EL (cell line): ENCODE measurements at regions not wholly inside any gene's neighbourhood (a gene's known extent, or its start where the extent isn't known, plus 50 kb on each side); places are given as distances from the start of the nearest gene placed in this dataset.
"Not testable (repeated sequence)": the region's sequence is repeated elsewhere in the genome, so short reads cannot be mapped to it uniquely, and the experiment has no call there.

Experiments
- DNase-seq: peaks from one replicate; pipeline ENCODE4 v3.0.0-alpha.2; 2016

DNA sequence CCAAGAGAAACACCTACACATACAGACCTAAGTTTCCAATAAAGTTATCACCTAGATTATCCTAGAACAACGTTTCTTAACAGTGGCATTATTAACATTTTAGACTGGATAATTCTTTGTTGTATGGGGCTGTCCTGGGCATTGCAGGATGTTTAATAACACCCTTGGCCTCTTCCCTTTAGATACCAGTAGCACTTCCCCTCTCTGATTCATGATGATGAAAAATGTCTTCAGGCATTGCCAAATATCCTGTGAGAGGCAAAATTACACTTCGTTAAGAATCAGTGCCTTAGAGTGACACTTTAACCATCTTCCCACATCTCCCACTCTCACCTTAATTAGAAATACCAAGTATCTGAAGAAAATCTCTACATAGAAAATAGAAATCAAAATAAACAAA is 352.6 kb downstream of the CGGBP1 start:
- DNase-seq, result no peak

DNA sequence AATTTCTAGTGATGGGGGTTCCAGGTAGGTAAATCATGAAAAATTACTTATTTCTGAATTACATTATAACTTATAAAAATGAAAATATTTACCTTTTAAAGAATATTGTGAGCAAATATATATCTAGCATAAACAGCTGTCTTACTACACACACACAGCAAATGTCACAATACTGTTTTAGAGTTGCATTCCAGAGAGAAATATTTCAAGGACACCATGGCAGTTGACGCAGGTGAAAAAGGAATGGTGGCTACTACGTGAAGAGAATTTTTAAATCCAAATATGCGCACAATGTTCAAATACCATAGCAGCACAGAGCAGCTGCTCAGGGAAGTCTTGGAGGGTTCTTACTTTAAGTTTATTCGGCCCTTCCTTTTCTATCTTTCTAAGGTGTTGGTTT is 356.2 kb downstream of the CGGBP1 start:
- DNase-seq, result no peak

DNA sequence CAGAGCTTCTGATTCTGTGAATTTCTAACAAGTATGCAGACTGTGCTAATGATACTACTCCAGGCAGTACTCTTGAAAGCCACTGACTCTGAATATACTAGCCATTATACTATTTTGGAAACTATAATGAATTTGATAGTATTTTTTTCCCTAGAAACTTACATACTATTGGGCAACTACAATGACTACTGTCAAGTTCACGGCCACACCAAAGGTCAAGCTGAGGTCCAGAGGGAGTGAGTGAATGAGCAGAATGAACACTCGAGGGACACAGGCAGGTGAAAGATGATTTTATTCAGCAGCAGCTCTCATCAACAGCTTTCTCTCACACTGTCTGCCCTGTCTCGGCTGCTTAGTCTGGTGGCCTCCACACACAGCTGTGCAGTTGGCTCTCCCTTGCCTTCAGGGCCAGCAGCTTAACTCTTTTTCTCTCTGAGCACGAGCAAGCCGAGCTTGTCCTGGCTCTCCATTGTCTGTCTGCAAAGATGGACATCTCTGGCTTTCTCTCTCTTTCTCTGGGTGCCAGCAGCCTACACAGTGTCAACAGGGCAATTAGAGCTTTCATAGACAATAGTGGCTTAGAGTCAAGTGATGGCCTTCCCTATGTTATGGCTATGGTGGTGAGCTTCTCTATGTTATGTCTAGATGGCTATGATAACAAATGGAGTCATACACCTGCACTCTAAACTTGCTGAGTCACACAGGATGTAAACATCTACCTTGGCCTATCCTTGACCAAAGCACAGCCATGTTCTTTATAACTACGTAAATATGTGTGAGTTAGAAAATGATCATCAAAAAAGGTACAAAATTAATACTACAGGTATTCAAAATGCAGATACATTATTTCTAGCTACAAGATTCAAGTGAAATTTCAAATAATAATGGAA is 362.4 kb downstream of the CGGBP1 start:
- DNase-seq, result no peak

DNA sequence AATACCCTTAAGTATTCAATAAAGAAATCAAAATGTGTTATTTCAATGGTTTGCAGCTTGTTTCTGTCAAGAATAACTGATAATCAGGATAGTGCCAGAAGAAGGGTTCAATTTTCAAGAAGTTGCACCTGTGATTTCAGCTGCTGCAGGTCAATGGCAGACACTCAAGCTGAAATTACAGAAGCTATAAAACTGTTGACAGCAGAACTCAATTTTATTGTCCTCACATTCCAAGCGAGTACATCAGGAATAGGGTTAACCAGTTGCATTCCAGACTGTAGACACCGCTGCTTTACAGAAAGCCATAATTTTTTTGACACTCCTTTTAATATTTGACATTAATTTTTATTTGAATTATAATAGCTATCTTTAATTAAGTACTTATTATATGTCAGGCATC is 364.1 kb downstream of the CGGBP1 start:
- no peak for DNase-seq

DNA sequence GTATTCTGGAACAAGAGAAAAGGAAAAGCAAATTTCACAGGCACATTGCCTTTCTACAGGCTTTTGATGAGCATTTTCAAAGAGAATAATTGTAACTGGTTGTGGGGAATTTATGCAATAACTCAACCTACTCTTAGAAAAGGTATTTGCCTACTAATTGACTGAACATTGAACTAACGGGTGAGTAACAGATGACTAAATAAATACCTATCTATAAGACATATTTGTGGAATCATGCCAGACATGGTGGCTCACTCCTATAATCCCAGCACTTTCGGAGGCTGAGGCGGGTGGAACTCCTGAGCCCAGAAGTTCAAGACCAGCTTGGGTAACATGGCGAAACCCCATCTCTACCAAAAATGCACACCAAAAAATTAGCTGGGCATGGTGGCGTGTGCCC is 367.7 kb downstream of the CGGBP1 start:
- DNase-seq, result no peak

DNA sequence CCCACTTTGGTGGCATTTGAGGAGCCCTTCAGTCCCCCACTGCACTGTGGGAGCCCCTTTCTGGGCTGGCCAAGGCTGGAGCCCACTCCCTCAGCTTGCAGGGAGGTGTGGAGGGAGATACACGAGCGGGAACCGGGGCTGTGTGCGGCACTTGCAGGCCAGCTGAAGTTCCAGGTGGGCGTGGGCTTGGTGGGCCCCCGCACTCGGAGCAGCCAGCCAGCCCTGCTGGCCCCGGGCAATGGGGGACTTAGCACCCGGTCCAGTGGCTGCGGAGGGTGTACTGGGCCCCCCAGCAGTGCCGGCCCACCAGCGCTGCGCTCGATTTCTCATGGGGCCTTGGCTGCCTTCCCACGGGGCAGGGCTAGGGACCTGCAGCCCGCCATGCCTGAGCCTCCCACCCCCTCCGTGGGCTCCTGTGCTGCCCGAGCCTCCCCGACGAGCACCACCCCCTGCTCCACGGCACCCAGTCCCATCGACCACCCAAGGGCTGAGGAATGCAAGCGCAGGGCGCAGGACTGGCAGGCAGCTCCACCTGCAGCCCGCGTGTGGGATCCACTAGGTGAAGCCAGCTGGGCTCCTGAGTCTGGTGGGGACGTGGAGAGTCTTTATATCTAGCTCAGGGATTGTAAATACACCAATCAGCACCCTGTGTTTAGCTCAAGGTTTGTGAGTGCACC is 379.7 kb downstream of the CGGBP1 start:
- DNase-seq, result not testable (repeated sequence)

DNA sequence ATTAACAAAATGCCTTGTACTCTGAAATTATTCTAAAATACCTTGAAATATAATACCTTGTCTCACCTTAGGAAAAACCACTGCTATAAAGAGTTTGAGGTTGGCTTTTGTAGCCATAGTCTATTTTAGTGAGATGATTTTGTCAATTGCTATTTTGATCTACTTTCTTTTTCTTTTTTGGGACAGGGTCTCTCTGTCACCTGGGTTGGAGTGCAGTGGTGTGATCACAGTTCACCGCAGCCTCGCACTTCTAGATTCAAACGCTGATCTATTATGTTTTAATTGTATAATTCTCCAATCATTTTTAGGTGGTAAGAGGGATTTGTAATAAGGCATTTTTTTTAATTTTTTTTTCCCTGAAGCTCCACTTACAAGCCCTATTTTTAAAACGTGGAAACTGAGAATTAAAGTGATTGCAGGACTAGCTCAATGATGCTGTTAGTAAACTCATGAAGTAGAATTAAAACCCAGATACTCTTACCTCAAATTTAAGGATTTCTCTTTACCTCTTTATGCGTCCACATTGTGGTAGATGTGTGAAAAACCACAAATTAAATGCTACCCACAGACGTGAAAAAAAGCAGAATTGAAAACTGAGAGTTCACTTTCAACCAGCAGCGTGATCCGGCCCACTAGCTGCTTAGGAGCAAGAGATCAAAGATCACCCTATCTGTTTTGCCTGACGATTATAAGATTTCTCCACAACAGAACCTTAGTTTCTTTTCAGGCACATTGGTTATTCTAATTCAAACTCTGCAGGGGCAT is 384.2 kb downstream of the CGGBP1 start:
- no peak for DNase-seq

DNA sequence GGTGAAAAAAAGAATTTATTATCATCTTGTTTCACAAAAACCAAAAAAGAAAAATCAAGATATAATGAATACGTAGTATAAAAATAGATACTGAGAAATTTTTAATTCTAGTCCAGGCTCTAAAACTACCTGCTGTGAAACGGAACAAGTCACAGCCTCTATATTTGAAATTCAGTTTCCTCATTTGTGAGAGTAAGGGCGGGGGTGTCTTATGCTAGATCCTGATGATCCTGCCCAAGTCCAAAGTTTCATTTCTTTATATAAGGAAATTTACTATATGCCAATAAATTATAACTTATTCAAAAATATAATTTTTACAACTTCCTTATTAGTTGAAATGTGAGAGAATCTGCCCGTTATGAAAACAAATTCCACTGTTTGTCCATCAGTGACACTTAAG is 385.7 kb downstream of the CGGBP1 start:
- DNase-seq, result no peak

DNA sequence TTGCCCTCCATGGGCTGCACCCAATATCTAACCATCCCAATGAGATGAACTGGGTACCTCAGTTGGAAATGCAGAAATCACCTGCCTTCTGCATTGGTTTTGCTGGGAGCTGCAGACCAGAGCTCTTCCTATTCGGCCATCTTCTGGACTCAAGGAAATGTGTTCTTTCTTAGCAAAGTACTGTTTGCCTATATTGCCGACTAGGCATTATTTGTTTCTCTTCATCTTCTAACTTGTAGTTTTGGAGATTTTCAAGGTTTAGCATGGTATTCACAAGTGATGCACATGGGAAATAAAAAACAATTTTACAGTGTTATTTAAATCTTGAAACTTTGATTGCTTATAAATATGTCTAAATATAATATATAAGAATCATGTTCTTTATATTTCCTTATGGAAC is 377.8 kb upstream of the POU1F1 start:
- no peak for DNase-seq

DNA sequence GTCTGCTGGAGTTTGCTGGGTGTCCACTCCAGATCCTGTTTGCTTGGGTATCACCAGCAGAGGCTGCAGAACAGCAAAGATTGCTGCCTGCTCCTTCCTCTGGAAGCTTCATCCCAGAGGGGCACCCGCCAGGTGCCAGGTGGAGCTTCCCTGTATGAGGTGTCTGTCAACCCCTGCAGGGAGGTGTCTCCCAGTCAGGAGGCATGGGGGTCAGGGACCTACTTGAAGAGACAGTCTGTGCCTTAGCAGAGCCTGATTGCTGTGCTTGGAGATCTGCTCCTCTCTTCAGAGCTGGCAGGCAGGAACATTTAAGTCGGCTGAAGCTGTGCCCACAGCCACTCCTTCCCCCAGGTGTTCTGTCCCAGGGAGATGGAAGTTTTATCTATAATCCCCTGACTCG is 376.8 kb upstream of the POU1F1 start:
- DNase-seq, result not testable (repeated sequence)

DNA sequence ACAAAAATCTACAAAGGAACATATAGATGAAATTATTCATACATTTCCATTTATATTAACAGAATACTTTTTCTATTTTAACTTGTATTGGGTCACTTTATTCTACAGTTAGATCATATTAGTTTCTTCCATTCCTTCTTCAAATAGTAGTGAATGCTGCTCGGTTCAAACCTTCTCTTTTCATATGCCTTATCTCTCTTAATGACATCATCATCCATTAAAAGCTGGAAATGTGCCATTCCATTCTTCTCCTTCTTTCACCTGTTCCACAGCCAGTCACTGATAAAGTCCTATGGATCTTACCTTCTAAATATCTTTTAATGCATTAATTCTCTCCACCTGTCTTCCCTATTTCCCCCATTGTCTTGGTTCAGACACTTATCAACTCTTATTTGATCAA is 358.0 kb upstream of the POU1F1 start:
- no peak for DNase-seq

DNA sequence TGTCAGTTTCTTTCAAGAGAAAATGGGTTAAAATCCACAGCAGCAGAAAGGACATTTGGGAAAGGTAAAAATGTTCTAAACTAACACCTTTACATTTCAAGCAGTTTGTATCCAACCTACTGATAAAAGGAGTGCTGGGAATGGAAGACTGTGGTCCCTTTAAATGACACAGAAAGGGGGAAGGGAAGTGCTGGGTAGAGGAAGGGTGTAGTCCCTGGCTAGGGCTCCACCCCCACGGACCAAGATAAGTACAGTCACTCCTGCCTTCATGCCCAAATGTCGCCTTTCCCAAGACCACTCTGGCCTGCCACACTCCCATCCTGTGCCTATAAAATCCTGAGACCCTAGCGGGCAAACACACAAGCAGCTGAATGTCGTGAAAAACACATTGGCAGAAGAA is 350.9 kb upstream of the POU1F1 start:
- no peak for DNase-seq

DNA sequence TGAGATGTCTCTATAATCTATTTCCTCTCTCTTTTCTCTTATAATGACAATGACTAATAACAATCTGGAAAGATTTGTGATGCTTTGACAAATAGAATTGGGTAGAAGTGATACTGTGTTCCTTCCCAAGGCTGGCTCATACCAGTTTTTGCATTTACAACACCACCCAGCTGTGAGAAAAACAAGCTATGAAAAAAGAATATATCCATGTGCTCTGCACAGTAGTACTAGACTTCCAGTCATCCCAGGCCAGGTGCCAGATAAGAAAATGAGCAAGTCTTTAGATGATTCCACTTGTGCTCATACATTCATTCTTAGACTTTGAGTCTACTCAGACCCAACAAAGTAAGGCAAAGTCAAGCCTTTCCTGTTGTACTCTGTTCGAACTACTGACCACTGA is 350.2 kb upstream of the POU1F1 start:
- DNase-seq, result no peak

DNA sequence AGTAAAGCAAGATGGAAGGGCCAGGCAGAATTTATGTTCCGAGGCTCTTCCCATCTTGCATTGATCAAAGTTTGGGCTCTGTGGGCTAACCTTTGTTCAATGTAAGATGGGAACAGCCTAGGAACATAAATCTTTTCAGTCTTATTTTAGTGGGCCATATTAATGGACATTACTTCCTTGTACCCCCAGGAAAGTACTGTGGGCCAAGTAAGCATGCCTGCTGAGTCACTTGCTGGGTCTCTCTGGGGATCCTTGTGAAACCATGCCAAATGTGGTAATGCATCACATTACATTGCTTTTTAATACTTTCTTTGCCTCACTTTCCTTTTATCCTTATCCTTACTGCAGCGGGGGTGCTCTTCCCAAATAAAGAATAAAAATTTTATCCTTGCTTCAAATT is 349.5 kb upstream of the POU1F1 start:
- DNase-seq, result no peak

DNA sequence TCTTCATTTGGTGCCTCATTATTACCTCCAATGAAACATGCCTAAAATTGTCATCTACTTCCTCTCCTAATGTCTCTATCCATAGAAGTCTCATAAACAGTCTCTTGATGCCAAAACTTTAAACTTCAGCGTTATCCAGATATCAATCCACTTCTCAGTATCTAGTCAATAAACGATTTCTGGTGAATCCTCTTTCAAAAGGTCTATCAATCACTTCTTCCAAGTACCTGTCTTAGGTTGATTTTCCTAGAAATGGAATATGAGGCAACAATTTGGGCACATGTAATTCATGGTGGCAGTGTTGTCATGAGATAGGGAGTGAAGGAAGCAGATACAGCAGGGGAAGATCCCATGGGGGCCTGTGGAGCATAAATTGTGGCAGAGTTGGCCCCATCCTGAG is 348.5 kb upstream of the POU1F1 start:
- DNase-seq, result no peak

DNA sequence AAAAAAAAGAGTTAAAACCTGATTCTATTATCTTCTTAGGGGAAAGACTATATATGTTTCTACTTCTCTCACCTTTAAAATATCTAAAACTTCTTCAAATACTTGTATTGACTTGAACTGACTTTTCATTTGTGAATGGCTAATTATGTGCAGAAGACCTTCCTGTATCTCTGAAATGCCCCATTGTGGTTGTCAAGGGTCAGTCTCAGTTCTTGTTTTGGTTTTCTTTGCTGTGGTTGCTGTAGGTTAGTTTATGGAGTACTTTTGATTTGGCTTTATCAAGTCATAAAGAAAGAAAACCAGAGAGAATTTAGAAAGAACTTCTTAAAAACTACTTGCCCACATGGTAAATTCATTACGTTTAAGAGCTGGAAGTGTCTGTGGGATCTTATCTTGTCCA is 345.3 kb upstream of the POU1F1 start:
- DNase-seq, result no peak

DNA sequence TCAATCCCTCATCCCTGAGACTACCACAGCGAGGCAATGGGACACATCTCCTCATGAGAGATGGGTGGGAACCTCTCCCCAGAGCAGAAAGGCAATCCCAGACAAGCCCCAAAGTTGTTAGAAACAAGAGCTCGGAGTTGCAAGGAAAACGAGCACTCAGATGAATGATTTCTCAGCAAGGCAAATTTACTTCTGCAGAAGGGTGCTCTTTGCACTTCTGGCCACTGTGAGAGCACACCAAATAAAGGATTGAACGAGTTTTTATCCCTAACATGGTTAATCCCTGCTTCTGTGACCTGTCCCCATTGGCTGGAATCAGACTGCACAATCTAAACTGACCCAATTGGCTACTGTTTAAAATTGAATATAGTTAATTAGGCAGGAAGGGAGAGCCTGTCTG is 339.1 kb upstream of the POU1F1 start:
- no peak for DNase-seq

DNA sequence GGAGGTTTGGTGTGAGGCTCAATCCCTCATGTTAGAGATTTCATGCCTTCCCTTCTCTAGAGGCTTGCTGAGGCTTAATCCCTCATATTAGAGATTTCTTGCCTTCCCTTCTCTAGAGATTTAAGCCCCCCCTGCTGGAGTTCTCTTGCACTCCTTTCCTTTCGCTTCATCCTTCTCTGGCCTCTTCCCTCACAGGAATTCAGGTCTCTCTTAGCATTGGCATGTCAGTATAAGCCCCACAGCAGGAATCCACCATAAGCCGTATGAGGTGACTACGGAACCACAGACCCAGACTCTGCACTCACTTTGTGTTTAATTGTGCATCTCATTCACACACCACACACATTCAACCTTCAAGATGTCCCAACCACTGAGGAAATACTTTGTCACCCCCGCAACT is 338.6 kb upstream of the POU1F1 start:
- DNase-seq, result no peak

DNA sequence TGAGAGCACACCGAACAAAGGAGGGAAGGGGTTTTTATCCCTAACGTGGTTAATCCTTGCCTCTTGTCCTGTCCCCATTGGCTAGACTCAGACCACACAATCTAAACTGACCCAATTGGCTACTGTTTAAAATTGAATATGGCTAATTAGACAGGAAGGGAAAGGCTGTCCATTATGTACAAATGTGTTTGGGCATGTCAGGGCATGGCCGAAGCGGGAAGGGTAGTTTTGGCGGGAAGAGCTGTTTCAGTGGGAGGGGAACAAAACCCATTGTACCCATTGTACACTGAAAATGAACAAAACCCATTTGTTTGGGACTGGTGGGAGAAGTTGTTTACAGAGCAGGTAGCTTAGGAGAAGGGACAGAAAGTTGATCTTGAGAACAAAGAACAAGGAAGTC is 330.9 kb upstream of the POU1F1 start:
- DNase-seq, result no peak

DNA sequence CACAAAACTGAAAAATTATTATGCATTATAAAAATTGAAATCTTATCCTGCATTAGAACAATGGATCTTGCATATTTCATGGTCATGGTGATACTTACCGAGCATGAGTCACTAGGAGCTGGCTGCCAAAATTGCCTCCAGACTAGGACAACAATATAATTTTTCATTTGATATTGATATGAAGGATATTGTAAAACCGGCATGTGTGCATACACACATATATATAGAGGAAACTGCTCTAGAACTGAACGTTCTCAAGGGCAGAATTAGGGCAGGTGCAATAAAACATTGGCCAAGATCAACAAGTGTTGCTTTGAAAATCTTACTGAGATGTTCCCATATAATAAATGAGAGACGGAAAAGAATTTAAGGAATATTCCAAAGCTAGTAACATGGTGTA is 319.4 kb upstream of the POU1F1 start:
- DNase-seq, result no peak

DNA sequence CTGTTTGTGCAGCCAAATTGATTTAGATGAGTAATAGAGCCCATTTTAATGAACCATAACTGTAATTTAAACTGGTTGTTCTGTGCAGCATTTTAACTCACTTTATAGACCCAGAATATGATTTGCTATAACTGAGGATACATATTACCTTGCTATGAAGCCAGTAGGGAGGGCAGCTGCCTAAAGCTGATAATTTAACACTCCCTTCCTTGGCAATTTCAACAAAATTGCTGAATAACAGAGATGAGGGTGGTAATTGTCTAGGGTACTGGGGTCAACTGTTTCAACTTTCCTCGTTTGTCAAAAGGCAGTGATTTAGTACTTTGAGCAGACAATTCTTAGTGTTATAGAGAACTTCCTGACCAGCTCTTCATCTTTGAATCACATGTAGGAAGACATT is 304.9 kb upstream of the POU1F1 start:
- no peak for DNase-seq

DNA sequence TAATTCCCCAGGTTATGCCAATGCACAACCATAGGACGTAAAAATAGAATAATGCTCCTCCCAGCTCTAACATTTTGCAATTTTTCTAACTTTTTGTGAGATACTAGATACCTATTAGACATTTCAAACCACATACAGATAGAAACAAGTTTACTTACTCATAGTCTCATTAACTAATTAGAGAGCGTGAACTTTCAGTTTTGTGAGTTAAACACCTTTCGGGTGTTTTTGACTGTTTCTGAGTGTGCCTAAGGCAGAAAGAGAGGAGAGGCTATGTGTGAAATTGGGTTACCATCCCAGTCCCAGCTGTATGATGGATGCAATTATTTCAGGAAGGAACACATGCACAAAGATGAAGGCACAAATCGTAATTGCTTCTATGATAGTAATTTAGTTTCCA is 300.4 kb upstream of the POU1F1 start:
- DNase-seq, result no peak

DNA sequence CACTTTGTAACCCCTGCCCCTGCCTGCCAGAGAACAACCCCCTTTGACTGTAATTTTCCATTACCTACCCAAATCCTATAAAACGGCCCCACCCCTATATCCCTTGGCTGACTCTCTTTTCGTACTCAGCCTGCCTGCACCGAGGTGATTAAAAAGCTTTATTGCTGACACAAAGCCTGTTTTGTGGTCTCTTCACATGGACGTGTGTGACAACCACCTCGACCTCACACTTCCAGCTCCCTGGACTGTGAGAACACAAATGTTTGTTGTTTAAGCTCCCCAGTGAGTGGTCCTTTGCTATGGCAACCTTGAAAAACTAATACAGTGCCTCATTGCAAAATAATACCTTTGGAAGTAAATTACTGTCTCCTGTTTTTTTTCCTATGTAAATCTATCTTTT is 299.2 kb upstream of the POU1F1 start:
- no peak for DNase-seq

DNA sequence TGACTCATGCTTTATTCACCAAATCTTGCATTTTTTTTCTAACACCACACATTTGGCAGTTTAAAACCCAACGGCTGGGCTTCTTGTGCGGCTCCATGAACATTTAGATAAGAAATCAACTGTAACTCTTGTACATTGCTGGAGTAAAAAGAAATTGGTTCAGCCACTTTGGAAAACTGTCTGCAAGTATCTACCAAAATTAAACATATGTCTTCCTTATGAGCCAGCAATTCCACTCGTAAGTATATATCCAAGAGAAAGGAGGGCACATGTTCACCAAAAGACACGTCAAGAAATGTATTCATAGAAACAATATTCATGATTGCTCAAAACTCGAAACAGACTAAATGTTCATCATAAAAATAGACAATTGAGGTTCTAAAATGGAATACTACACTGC is 291.9 kb upstream of the POU1F1 start:
- DNase-seq, result no peak
